T-helper 2 cell treated with Interferon-gamma antibody and Interleukin-4, amounts not matched to agents 100 ng/mL and 5 ng/mL, for 36 hours (primary cell): ENCODE measurements at regions not wholly inside any gene's neighbourhood (a gene's known extent, or its start where the extent isn't known, plus 50 kb on each side); places are given as distances from the start of the nearest gene placed in this dataset.

Source experiments
- intact Hi-C: fragments of 100-400 bp; cut with micrococcal nuclease; formaldehyde crosslinking; loops from one replicate; pipeline ENCODE4 v1.15.1; 2023

DNA sequence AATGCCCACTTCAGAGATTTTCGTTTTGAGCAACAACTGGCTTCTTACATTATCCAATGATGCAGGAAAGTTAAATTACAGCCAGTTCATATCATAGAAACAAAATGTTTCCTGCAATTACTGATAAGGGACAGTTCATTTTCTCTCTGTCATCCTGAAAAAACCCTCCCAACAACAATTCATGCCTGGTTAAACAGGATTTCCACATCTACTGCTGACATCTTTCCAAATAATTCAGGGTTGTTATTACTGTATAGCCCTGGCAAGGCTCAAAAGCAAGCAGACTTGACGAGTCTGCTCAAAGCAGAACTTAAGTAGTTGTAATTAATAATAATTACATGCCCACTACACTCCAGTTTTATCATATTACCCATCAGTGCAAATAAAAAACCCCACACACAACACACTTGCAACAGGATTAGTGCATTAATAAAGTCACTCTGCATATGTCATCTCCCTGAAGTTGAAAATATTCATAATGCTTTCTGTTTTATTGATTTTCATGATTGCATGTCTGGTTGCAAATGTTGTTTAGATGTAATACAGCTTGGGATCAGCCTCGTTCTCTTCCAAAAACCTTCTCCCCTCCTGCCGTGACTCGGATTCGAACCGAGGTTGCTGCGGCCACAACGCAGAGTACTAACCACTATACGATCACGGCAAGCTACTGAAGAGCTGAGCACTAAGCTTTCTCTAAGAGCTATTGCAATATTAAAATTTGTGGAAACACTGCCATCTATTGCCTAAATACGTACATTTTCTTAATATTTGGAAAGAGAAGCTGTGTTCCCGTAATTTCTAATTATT, 119.6 kb upstream of the NFIB start:
- intact Hi-C loops, result loop anchor here (5.0 kb wide), 1 partner anchor 1081 kb away; no protein-coding TSS in a partner anchor

DNA sequence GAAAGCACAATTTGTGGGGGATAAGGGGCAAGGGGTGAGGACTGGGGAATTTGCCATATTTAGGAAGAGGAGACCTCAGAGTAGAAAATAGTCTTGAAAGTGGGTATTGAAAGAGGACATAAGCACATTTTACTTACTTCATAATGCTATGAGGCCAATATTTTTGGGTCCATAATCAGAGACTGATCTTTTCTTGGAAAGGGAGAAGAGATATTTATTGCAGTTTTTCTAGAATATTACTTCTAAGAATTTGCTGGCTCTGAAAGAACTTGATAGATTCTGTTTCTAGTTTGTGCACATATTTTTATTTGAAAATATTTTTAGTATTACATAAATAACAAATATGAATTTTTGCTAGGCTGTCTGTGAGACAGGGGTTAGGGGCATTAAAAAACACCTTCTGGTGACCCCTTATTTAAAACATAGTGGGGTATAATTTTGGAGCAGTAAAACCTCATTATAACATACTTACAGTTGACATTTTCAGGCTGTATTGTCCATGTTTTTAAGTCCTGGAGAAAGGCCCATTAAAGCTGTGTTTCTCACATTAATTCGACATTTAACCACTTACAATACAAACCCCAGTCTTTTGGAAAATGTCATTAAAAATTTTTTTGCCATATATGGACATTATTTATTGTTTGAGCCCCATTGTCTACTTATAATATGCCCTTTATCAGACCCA, 118.9 kb upstream of the NFIB start:
- intact Hi-C loops, result loop anchor here (5.0 kb wide), 1 partner anchor 1081 kb away; no protein-coding TSS in a partner anchor

DNA sequence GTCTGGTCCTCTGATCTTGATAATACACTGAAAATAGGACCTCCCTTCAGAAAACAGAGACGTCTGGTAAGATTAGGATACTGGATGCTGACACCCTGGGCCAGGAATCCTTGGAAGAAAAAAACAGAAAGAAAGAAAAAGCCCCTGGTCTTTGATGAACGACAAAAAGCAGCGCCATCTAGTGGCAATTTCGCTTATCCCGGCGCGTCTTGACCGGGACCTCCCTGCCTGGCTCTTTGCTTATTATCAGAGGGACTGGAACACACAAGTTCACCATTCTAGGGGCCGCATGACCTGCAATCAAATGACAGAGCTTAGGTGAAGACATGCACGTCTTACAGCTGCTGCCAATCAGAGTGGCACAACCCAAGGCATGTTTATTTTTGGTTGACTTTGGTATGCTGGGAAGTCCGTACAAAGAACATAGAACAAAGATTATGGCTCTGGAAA, 114.9 kb upstream of the NFIB start:
- intact Hi-C loops, result loop anchor here (2.0 kb wide), 1 partner anchor 1002 kb away; no protein-coding TSS in a partner anchor

GRCh38 chr9:14427419-14427818, 113.5 kb upstream of the NFIB start:
- intact Hi-C loops, result no loop called here

DNA sequence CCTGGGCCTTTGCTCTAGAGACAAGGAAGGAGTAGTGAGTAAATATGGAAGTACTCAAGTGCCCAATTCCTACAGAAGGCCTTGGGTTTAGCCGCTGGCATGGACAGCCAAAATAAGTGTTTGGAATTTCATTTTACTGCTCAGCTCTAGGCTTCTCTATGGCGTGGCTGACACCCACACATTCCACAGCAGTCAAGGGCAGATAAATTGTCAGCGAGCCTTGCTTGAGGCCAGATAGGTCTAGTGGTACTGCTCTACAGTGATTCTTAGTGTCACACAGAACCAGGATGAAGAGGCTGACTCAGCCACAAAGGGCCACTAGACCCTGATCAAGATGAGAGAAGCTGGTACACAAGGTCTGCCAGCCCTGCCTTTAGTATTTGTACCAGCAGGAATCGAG, 111.0 kb upstream of the NFIB start:
- intact Hi-C loops, result no loop called here

GRCh38 chr9:14424289-14424688, 110.3 kb upstream of the NFIB start:
- intact Hi-C loops, result no loop called here

- intact Hi-C loops, result no loop called here
Observed at GRCh38 chr9:14423815-14424261, 109.9 kb upstream of the NFIB start.

DNA sequence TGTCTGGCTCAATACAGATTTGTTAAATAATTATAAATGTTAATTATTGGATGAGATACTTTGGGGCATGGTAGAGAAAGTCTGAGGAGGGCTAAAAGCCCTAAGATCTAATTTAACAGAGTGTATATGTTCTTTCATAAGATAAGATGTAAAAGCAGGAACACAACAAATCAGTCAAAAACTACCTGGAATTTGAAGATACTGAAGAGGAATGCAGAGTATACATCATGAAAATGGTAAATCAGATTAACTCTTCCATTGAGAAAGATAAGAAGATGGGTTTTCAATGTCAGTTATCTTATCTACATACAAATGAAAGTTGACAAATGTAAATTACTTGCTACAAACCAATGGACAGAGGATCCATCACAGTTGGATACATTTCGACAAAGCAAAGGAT, 107.3 kb upstream of the NFIB start:
- intact Hi-C loops, result no loop called here

- intact Hi-C loops, result no loop called here
Observed at GRCh38 chr9:14418941-14419937, 105.3 kb upstream of the NFIB start.

DNA sequence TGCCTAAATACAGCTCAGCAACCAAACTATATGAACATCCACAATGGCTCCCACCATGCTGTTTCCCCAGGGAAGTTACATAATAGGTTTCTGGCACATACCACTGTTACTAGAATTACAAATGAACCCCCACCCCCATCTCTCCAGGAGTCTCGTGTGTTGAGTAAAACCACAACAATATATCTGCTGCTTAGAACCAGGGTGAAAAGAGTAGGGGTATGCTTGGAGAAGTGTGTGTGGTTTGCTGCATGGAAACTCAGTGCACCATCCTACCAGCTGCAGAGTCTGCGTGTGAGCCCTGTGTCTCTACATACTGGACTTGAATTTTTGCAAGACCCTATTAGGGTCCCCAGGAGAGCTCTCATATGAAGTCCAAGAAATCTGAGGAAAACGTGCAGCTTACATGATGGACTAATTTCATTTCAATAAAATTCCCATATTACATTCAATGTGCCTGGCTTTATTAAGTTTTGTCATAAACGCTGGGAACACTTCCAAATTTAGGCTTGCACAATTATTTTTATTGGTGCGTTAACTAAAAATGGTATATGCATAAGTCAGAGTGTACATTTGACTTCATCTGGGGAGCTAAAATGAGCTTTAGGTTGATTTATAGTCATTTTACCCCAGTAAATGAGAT, 104.5 kb upstream of the NFIB start:
- intact Hi-C loops, result no loop called here

GRCh38 chr9:14417237-14417636, 103.3 kb upstream of the NFIB start:
- intact Hi-C loops, result no loop called here

DNA sequence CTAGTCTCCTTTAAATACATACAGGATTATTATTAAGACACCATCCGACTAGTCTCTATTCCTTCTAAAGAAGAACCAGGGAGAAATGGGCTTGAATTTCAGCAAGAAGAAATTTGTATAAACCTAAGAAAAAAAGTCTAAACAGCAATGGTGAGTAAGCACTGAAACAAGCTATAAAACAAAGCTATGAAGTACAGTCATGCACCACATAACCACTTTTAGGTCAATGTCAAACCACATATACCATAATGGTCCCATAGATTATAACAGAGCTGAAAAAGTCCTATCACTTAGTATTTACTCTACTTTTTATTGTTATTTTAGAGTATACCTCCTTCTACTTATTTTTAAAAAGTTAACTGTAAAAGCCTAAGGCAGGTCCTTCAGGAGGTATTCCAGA, 102.0 kb upstream of the NFIB start:
- intact Hi-C loops, result no loop called here

DNA sequence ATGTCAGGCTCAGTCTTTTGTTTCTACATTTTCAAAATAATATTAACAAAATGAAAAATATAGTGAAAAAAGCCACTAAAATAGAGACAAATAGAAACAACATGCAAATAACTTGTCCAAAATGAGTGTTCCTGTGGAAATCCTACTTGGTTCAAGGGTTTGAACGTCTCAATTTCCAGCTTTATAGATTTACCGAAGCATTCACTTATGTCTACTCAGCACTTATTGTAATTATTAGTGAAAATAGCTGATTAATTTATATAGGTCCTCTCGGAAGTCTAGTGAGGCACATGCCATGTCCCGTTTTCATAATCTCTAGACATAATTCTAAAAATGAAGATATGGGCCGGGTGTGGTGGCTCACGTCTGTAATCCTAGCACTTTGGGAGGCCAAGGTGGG, 99.9 kb upstream of the NFIB start:
- intact Hi-C loops, result no loop called here

- intact Hi-C loops, result no loop called here
Observed at GRCh38 chr9:14412775-14413174, 98.8 kb upstream of the NFIB start.

DNA sequence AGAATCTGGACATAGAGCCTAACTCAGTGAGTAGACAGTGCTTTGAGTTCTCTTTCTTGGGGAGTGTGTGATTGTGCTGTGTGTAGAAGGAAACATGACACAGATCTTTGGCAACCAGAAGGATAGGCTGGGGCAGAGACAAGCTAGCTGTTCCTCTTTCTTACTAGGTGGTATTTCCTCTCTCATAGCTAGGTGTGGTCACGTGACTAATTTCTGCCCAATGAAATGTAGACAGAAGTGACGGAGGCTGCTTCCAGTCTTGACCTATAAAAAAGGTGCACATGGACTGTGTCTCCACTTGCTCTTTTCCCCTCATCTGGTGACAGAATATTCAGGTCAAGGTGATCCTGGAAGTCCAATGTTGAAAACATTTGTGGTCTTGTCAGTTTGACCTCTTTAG, 92.5 kb upstream of the NFIB start:
- intact Hi-C loops, result no loop called here

- intact Hi-C loops, result no loop called here
Observed at GRCh38 chr9:14405176-14405706, 91.3 kb upstream of the NFIB start.

GRCh38 chr9:14403081-14403480, 89.1 kb upstream of the NFIB start:
- intact Hi-C loops, result no loop called here

DNA sequence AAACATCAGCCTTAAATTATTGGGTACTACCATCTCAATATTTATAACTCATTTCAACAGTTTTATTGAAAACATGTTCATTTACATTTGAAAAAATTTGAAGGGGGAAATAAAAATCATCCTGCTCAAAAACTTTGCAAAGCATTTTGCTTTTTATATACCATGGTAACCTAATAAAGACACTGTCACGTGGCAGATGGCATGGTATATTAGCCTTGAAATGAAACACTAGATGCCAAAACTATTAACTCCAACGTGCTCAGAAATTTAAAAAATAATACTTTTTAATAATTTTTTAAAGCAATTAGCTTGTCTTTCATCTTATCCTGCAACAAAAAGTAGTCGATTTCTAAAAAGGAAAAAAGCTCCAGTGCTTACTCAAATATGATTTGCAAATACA, 88.6 kb upstream of the NFIB start:
- intact Hi-C loops, result no loop called here

DNA sequence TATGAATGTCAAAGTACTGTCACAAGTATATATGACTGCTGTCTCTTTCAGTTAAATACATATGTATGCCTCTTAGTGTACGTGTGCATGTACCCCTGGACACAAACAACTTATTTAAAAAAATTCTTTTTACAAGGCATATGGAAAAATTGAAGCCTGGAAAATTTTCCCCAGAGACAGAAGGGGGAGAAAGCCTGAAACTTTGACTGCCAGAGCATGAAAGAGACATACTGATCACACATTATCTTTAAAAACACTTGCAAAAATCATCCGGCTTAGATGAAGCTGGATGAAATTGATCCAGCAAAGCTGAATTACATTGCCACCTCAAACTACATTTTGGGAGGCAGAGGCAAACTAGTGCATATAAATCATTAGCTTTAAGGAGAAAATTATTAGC, 88.0 kb upstream of the NFIB start:
- intact Hi-C loops, result no loop called here

DNA sequence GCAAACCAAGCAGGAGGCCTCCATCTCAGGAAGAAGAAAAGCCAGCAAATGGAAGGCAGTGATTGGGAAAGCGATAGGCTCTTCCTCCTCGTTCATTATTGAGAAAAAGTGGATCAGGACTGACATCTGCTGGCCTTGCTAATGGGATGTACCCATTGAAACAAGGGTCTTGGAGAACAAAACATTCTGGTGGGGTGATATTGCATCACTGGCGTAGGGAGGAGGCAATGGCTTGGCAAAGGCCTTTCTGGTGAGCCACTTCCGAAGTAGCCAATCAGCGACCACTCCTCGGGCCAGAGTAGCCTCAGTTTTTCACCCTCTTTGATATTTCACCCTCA, 86.7 kb upstream of the NFIB start:
- intact Hi-C loops, result no loop called here
